ENCODE measurements at regions not wholly inside any gene's neighbourhood (a gene's known extent, or its start where the extent isn't known, plus 50 kb on each side); places are given as distances from the start of the nearest gene placed in this dataset.

DNA sequence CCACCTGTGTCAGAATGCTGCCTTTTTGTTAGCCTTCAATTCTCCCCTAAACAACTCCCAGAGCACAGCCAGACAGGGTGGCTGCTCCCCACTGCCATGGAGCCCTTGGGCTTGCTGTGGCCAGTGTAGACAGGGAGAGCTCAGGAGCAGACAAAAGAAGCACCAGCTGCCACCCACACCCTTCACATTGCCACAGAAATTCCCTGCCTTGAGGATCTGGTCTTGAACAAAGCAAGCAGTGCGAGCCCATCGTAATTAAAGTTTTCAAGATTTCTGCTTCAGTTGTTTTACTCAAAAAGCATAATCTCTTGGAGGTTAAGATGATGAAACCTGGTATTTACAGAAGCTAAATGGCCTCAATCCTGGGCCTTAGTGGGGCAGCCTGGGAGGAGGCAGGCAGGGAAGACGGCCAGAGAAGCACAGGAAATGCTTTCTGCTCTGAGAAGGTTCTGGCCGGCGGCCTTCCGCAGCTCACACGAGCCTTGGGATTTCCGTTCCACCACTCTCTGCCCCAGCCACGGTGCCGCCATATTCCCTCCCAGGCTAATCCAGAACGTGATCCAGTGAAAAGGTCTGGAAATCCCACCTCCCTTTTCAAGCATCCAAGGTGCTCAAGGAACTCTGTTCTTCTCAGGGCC is 535.2 kb downstream of the BCL11B start:
- DNase-seq (ENCODE audit: low read depth, low spot score), result no peak

DNA sequence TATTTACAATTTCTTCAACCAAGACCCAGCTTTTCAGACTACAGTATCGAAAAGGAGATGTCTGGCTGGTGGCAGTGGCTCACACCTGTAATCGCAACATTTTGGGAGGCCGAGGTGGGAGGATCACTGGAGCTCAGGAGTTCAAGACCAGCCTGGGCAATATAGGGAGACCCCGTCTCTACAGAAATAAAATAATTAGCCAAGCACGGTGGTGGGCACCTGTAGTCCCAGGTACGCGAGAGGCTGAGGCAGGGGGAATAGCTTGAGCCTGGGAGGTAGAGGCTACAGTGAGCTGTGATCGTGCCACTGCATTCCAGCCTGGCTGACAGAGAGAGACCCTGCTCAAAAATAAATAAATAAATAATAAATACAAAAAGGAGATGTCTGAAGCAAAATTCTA is 530.5 kb downstream of the BCL11B start:
- no peak for DNase-seq (ENCODE audit: low read depth, low spot score)

DNA sequence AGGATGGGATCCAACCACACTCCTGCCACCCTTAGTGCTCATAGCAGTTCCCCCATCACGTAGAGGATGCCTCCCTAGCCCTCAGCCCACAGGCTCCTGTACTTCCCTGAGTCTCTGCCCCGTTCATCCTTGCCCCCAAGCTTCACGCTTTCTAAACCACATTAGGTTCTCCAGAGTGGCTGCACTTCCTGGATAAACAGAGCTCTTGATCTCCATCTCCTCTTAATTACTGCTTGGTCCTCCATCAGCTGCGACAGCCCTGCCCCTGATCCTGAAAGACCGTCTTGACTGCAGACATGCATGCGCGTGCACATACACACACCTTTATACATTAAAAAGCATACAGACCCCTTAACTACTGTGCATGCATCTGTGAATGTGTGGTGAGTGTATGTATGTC is 530.0 kb downstream of the BCL11B start:
- DNase-seq (ENCODE audit: low read depth, low spot score), result no peak

DNA sequence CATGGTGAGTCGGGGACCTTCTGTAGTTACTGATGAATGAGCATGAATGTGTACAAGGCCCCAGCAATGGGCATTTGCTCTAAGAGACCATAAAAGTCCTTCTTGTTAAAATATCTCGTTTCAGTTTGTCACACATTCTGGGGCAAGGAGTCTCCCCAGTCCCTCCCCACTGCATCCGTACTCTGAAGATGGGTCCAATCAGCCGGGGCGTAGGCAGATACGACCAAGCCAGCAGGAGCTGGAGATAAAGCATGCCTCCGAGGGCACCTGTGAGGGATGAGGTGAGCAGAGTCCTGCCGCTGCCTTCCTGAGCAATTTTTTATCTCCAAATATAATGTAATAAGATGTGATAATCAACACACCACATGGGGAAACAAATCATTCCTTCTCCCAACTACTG is 528.5 kb downstream of the BCL11B start:
- no peak for DNase-seq (ENCODE audit: low read depth, low spot score)

DNA sequence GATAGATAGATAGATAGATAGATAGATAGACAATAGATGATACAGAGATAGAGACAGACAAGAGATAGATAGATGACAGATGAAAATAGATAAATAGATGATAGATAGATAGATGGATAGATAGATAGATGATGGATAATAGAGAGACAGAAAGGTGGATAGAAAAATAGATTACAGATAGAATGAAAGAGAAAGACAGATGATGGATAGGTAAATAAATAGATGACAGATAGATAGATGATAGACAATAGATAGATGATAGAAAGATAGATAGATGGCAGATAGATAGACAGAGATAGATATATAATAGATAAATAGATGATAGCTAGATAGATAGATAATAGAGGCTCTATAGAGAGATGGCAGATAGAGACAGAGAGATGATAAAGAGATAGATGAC is 523.0 kb downstream of the BCL11B start:
- DNase-seq (ENCODE audit: low read depth, low spot score), result no peak

DNA sequence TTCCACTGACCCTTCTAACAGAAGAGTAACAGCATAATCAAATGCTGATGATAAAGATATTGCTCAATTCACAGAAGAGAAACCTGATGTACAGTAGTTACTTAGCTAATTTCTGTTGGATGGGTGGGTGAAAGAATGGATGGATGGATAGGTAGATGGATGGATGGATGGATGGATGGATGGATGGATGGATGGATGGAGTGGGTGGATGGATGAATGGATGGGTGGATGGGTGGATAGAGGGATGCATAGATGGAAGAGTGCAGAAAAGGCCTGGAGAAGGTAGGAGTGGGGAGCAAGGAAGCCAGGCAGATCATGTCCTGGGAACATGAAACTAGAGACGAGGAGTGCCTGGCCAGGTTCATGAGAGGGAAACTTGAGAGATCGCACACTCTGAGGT is 520.9 kb downstream of the BCL11B start:
- DNase-seq (ENCODE audit: low read depth, low spot score), result no peak

DNA sequence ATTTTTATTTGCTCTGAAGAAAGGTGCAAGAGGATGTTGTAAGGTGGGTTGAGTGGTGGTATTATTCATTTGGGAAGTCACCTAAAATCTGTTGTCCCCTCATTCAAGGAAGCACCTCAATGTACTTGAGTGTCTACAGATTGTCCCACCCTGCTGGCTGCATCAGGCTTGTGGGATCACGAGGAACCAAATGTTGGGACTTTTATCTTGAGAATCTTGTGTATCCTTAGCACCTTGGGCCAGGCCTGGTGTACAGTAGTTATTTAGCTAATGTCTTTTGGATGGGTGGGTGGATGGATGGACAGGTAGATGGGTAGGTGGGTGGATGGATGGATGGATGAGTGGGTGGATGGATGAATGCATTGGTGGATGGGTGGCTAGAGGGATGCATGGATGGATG is 519.3 kb downstream of the BCL11B start:
- DNase-seq (ENCODE audit: low read depth, low spot score), result no peak

DNA sequence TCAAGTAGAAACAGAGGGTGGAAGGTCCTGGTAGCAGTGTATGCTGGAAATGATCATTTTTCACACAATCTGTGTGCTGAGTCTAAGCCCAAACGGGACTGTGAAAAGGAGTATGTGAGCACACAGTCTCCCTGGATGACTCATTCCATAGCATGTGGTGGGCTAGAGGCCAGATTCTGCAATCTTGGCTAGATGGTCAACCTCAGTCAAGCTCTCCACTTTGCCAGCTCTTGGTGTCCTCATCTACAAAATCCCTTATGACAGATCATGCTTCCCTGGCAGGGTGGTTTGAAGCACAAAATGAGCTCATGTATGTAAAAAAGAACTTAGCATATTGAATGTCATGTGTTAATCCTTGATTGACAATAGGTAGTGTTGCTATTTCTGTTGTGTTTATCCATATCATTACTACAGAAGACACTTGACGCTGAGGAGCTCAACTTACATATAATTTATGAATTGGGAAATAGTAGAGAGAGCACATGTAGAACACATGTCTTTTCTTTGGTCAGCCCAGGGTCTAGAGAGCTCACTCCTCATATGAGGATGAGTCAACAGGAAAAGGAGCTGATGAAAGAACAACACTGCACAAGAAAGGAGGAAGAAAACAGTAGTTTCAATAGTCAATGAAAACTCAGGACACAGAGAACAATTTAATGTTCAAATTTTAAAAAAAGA is 517.5 kb downstream of the BCL11B start:
- DNase-seq (ENCODE audit: low read depth, low spot score), result no peak

DNA sequence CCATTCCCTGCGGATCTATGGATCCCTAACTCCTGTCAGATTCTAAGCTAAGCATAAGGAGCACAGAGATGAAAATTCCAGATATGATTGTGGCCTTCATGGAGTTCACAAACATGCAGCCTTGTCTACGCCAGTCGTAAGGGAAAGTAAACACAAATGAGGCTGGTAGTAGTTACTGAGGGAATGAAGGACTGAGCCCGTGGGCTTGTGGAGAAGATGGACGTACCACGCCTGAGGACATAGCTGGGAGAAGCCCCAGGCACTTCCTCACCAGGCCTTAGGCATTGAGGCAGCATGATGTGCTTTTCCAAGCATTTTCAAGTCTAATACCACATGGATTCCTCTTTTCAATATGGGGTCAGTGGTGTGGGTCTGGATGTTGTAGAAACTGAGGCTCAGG is 515.2 kb downstream of the BCL11B start:
- DNase-seq (ENCODE audit: low read depth, low spot score), result no peak

DNA sequence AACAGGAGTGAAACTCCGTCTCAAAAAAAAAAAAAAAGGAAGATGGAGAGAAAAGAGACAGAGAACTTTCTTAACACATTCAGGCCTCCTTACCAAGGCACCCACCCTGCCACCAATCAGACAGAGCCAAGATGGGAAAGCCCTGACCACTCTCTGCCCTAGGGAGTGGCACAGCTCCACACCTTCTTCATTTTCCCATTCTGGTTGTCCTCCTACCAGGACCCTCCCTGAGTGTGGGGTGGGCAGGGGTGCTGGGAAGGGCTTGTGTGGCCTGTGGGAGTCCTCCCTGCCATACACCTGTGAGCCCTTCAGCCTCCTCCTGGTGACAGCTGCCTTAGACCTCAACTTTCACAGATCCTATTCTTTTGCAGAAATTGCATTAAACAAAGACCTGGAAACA is 513.6 kb downstream of the BCL11B start:
- no peak for DNase-seq (ENCODE audit: low read depth, low spot score)

DNA sequence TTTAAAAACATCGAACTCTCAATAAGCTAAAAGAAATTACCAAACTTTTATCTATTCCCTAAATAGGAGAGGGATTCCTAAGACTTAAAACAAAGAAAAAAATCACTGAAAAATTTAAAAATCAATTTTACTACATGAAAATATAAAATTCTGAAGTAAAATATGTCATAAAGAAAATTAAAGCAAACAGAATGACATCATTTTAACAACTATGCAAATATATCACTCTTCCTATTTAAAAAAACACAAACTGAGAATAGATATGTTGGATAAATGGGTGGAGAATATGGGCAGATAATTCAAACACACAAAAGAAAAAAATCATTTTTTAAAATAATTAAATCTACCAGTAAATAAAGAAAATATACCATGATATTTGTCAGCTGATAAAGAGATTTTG is 510.0 kb downstream of the BCL11B start:
- no peak for DNase-seq (ENCODE audit: low read depth, low spot score)

DNA sequence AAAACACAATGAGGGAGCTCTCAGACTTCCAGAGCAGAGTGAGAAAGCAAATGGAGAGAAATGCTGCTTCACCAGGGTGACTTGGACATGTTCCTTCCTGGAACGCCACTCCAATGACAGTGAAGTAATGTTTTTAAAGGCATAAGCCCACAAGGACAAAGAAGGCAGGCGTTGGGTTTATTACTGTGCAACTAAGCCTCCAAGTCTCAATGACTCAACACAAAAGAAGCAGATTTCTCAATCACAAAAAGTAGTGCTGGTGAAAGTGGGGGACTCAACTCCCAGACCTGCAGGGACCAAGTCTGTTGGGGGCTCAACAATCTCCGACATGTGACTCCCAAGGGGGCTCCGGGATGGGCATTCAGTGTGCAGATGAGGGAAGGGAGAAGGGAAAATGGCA is 505.2 kb downstream of the BCL11B start:
- no peak for DNase-seq (ENCODE audit: low read depth, low spot score)

DNA sequence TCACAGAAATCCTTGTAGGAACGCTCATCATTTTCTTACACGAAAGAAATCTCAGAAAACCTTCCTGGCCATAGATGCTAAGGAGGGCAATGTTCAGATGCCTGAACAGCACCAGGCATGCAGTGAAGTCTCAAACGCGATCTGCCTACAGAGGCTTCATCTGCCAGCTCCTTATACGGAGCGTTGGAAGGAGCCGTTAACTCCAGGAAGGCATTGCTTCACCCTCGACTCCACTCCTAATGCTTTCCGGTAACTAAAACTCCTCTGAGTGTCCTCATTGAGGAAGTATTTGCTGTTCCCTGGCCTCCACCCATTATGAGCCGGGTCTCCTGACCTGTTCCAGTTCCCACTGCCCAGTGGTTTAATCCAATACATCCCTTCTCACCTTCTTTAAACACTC is 502.7 kb downstream of the BCL11B start:
- DNase-seq (ENCODE audit: low read depth, low spot score), result no peak

DNA sequence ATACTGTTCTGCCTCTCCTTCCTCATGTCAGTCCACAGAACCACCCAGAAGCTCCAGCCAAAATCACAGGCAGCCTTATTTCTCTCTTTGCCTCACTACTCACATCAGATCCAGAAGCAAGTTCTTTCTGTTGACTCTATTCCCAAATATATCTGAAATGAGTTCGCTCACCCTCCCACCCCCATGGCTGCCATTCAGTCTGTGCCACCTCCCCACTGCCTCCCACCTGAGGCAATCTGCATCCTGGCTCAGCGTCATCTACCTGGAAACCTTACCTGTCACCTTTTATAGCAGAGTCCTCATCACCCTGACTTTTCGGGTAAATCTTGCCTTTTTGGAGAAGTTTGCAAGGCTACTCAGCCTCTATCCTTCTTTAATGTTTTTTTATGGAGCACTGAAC is 501.8 kb downstream of the BCL11B start:
- DNase-seq (ENCODE audit: low read depth, low spot score), result no peak

DNA sequence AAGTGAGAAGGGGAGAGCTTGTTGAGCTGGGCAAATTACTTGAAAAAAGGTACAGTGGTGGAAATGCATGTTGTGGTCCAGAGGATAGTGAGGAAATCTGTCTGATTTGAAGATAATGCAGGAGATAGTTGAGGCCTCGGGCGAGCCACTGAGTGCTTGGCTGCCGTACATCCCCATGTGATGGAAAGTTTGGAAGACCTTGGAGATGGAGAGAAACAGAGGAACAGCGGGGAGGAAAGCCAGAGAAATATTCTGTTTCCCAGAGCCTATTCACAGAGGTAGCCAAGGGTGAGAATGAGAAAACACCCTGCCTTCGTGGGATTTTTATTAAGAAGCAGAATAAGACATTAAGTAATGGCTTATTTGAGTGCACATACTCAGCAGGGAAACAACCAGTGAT is 498.2 kb downstream of the BCL11B start:
- DNase-seq (ENCODE audit: low read depth, low spot score), result no peak

DNA sequence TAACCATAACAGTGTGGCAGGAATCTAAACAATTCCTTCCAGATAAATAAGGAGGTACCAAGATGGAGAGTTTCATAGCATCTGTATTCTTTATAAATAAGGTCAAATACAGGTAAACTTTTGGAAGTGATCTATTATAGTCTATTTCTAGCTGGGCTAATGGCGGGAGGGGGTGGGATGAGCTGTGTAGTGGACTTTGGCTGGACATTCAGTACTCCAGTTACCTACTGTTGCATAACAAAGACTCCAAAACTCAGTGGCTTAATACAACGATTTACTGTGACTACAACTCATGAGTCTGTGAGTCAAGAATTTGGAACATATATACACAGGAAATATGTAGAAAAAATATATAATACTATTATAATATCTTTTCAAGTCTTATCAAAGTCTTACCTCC is 496.1 kb downstream of the BCL11B start:
- DNase-seq (ENCODE audit: low read depth, low spot score), result no peak

DNA sequence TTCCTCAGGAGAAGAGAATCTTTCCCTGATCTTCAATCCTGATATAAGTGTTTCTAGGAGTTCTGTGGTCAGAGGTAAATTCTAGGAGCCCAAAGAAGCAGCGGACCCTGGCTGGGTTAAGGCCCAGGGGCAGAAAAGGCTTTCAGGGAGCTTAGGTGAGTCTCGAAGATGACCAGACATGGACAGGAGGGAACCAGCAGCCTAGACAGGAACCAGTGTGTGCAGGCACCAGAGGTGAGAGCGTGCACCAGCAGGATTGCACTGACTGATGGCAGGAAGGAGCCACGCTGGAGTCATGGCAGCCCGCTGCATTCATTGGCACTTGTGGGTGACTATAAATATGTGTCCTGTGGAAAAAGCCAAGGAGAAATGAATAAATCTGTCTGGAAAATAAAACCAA is 489.9 kb downstream of the BCL11B start:
- no peak for DNase-seq (ENCODE audit: low read depth, low spot score)

DNA sequence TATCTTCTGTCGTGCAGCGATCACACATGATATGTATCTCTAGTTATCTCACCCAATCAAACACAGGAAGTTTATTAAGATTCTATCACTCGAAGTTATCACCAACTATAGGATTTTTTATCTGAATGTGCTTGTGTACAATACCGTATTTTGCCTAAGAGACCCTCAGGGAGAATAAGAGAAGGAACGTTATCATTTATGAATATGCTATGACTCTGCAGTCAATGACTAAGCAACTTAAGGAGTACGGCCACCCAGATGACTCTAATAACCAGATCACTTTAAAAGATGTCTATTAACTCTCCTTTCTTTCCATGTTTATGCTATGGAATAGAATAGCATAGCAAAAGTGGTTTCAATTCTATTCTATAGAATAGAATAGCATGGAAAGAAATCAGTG is 486.4 kb downstream of the BCL11B start:
- DNase-seq (ENCODE audit: low read depth, low spot score), result no peak

DNA sequence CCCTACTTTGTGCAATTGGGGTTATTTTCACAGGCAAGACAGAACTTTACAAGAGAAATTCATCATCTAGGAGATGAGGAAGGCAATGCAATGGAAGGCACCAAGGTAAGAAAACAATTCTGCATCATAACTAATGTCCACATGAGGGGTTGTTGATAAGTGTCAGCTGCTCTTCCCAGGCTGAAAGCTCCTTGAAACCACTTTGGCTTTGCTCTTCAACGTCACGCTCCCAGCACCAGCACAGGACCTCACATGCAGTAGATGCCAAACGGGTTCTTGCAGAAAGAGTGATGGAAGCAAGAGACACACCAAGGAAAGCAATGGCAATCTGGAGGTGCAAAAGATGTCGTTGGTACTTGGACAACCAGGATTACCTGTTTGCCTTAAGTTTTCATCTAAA is 485.5 kb downstream of the BCL11B start:
- no peak for DNase-seq (ENCODE audit: low read depth, low spot score)

DNA sequence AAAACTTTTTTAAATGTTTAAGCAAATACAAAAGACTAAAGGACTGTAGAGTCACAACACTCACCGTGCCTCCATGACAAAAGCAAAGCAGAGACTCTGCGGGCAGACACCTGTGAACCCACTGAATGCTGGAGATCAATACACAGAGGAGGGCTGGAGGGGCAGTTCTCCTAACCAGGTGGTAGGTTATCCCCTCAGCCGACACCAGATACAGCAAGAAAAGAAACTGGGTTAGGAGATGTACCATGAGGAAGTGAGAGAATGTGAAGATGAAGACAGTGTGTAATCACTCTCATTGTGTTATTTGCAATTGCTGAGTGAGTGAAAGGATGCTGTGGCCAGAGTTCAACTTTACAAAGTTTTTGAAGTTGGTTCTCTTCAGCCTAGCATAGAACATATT is 480.3 kb downstream of the BCL11B start:
- no peak for DNase-seq (ENCODE audit: low read depth, low spot score)

DNA sequence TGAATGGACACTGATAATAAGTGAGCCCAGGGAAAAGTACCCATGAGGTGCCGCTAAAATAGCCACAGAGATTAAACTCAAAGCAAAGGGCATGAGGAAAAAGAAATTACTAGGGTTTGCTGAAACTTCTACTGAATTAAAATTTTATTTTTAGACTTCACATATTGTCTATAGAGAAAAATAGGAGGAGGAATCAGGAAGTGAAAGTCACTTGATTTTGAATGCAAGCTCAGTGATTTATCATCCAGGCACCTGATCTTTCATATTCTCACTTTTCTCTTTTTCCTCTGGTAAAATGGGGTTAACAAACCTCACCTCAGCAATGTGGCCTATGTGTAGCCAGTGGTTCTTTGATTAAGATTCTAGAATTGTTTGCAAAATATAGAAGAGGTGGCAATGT is 479.8 kb downstream of the BCL11B start:
- DNase-seq (ENCODE audit: low read depth, low spot score), result no peak

DNA sequence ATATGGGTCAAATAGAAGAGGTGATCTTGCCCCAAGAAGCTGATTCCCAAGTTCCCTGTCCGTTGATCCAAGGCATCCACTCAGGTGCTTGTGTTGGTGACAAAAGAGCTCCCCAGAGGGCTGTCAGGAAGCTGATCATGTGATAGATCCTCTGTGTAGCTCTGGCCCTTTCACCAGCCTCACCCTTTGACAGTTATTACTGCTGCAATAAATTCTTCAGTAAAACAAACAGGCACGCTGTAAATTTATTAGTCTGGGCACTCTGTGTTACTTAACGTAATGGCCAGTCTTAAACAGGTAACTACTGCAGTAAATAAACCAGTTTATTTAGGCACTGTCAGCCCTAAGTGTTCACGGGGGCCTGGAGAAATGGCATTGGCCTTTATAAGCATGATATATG is 473.9 kb downstream of the BCL11B start:
- no peak for DNase-seq (ENCODE audit: low read depth, low spot score)

DNA sequence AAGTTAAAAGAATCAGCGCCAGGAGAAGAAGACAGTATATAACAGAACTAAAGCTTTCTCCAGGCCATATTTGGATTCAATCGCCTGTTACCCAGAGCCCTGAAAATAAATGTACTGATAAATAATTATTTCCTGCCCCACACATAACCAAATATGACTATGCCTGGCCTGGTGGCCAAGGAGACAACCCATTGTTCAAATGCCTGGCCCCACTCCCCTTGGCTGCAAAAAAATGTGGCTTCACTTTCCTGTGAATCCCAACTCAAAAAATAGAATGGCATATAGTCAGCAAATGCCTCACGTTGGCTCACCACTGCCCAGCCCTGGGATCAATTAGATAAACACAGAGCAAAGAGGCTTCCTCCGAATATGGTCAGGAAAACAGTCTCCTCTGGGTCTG is 472.1 kb downstream of the BCL11B start:
- DNase-seq (ENCODE audit: low read depth, low spot score), result no peak

DNA sequence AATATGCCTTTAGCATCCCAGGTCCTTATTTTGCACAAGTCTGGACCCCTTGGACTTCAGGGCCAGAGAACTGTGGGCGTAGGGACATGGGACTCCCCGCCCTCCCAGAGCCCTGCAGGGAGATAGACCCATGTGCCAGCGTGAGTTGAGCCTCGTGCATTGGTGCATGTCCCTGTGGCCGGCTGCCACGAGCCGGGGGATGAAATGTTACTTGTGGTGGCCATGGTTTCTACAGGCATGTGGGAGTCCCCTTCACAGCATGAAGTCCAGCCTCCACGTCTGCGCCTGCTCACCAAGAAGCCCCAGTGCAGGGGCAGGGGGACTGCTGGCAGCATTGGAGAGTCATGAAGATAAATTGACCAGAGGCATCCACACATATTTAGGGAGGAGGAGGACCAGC is 470.0 kb downstream of the BCL11B start:
- no peak for DNase-seq (ENCODE audit: low read depth, low spot score)
